SH-SY5Y (cell line): ENCODE measurements at regions not wholly inside any gene's neighbourhood (a gene's known extent, or its start where the extent isn't known, plus 50 kb on each side); places are given as distances from the start of the nearest gene placed in this dataset.

Source experiments
- GATA2 ChIP-seq: IDR thresholded peaks from 2 replicates; pipeline ENCODE4 v1.6.1; 2011; ENCODE audit warnings: mild to moderate bottlenecking, low read depth, low read length
- GATA3 ChIP-seq: IDR thresholded peaks from 2 replicates; pipeline ENCODE4 v1.6.1; 2011; ENCODE audit warnings: low read depth, mild to moderate bottlenecking, low read length, moderate library complexity

DNA sequence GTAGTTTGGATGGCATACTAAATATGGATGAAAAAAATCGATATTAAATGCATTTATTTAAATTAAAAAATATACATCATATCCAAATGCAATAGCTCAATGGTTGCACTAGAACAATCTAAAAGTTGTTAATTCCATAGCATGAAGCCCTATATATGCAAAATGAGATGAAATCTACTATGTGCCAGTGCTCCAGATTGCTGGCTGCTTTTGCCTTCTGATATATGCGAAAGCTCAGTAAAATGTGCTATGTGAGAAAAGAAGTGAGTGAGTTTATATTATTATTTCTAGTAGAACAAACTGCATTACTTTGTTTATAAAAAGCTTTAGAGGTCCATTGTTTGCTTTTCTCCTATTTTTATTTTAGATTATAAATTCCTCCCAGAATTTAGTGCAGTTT lies 186.7 kb downstream of the MAT2B start:
- TF ChIP-seq GATA3 = no peak
- TF ChIP-seq GATA2 = no peak
